ENCODE measurements at regions not wholly inside any gene's neighbourhood (a gene's known extent, or its start where the extent isn't known, plus 50 kb on each side); places are given as distances from the start of the nearest gene placed in this dataset.

- TF ChIP-seq POLR2AphosphoS5 (IDR thresholded peaks at IDR 0.05) = no peak
- TF ChIP-seq, protein P1, sequence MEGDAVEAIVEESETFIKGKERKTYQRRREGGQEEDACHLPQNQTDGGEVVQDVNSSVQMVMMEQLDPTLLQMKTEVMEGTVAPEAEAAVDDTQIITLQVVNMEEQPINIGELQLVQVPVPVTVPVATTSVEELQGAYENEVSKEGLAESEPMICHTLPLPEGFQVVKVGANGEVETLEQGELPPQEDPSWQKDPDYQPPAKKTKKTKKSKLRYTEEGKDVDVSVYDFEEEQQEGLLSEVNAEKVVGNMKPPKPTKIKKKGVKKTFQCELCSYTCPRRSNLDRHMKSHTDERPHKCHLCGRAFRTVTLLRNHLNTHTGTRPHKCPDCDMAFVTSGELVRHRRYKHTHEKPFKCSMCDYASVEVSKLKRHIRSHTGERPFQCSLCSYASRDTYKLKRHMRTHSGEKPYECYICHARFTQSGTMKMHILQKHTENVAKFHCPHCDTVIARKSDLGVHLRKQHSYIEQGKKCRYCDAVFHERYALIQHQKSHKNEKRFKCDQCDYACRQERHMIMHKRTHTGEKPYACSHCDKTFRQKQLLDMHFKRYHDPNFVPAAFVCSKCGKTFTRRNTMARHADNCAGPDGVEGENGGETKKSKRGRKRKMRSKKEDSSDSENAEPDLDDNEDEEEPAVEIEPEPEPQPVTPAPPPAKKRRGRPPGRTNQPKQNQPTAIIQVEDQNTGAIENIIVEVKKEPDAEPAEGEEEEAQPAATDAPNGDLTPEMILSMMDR (IDR thresholded peaks at IDR 0.05) = no peak
- TF ChIP-seq POLR2A (IDR thresholded peaks at IDR 0.05) = no peak
These were observed 671.3 kb upstream of the TBX3 start for GRCh38 chr12:115355301-115355700.

Measured in upper lobe of left lung (tissue), 4 donors.